ENCODE measurements at regions not wholly inside any gene's neighbourhood (a gene's known extent, or its start where the extent isn't known, plus 50 kb on each side); places are given as distances from the start of the nearest gene placed in this dataset.

DNA sequence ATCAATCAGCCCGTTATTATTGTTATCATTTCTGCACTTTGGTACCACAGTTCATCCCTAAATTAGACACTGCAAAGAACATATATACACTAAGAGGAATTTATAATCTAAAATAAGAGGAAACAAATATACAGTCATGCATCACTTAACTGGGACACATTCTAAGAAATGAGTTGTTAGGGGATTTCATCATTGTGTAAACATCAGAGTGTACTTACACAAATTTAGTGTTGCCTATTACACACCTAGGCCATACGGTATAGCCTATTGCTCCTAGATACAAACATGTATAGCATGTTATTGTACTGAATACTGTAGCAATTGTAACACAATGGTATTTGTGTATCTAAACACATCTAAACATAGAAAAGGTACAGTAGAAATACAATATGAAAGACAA is 190.5 kb downstream of the BMP4 start:
- TF ChIP-seq, protein P1, sequence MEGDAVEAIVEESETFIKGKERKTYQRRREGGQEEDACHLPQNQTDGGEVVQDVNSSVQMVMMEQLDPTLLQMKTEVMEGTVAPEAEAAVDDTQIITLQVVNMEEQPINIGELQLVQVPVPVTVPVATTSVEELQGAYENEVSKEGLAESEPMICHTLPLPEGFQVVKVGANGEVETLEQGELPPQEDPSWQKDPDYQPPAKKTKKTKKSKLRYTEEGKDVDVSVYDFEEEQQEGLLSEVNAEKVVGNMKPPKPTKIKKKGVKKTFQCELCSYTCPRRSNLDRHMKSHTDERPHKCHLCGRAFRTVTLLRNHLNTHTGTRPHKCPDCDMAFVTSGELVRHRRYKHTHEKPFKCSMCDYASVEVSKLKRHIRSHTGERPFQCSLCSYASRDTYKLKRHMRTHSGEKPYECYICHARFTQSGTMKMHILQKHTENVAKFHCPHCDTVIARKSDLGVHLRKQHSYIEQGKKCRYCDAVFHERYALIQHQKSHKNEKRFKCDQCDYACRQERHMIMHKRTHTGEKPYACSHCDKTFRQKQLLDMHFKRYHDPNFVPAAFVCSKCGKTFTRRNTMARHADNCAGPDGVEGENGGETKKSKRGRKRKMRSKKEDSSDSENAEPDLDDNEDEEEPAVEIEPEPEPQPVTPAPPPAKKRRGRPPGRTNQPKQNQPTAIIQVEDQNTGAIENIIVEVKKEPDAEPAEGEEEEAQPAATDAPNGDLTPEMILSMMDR (IDR thresholded peaks at IDR 0.05) = no peak
- no peak overlapping the region for H3K27ac ChIP-seq
- H3K9me3 ChIP-seq = no peaks in the 10 kb centered on the region
- no peak overlapping the region for H3K4me3 ChIP-seq
- ATAC-seq = no peak
- H3K27me3 ChIP-seq = no peaks in the 10 kb centered on the region
- H3K36me3 ChIP-seq = no peaks in the 10 kb centered on the region
- H3K4me1 ChIP-seq = no peaks in the 10 kb centered on the region
- intact Hi-C loops (cut with DNase I) = no loop called here
- no peak for DNase-seq

DNA sequence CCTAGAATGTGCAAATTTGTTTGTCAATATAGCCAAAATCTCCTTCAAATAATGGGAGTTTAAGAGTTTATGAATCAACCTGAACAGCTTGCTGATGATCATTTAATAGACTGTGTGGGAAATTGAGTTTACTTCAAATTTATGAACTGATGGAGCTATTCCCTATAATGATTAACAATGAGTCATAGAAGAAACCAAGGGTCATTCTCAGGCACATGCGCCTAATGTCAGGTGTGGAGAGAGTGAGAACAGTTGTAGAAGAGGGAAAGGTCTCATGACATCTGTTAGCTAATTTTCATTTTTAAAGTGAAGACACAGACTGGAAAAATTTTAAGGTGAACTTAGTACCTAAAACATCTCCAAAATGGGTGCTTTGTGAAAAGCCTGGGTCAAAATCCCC is 191.8 kb downstream of the BMP4 start:
- Histone ChIP-seq H3K4me3 (no peak overlapping the region), H3K4me1 (no peaks in the 10 kb centered on the region), H3K36me3 (no peaks in the 10 kb centered on the region), H3K27ac (no peak overlapping the region), H3K27me3 (no peaks in the 10 kb centered on the region), H3K9me3 (no peaks in the 10 kb centered on the region)
- DNase-seq = no peak
- TF ChIP-seq, protein P1 (IDR thresholded peaks at IDR 0.05) = no peak
- intact Hi-C loops (cut with DNase I) = no loop called here
- no peak for ATAC-seq

DNA sequence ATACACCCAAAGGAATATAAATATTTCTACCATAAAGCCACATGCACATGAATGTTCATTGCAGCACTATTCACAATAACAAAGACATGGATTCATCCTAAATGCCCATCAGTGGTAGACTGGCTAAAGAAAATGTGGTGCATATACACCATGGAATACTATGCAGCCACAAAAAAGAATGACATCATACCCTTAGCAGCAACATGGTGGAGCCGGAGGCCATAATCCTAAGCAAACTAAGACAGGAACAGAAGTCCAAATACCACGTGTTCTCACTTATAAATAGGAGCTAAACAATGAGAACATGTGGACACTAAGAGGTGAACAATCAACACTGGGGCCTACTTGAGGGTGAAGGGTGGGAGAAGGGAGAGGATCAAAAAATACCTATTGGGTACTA is 198.5 kb downstream of the BMP4 start:
- DNase-seq (no peak), ATAC-seq (no peak)
- no peak overlapping the region for H3K27ac ChIP-seq
- no peak overlapping the region for H3K4me3 ChIP-seq
- TF ChIP-seq, protein P1 (IDR thresholded peaks at IDR 0.05) = no peak
- no peaks in the 10 kb centered on the region for H3K4me1 ChIP-seq
- H3K36me3 ChIP-seq = no peaks in the 10 kb centered on the region
- intact Hi-C loops (cut with DNase I) = no loop called here
- H3K9me3 ChIP-seq = no peaks in the 10 kb centered on the region
- no peaks in the 10 kb centered on the region for H3K27me3 ChIP-seq

DNA sequence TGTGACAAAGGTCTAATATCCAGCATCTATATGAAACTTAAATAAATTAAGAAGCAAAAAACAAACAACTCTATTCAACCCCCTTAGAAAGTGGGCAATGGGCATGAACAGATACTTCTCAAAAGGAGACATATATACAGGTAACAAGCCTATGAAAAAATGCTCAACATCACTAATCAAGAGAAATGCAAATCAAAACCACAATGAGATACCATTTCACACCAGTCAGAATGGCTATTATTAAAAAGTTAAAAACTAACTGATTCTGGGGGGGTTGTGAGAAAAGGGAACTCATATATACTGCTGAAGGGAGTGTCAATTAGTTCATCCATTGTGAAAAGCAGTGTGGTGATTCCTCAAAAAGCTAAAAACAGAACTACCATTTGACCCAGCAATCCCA is 198.9 kb downstream of the BMP4 start:
- Histone ChIP-seq H3K9me3 (no peaks in the 10 kb centered on the region), H3K4me1 (no peaks in the 10 kb centered on the region), H3K27me3 (no peaks in the 10 kb centered on the region), H3K4me3 (no peak overlapping the region), H3K27ac (no peak overlapping the region), H3K36me3 (no peaks in the 10 kb centered on the region)
- ATAC-seq (no peak), DNase-seq (no peak)
- intact Hi-C loops (cut with DNase I) = no loop called here
- TF ChIP-seq, protein P1 (IDR thresholded peaks at IDR 0.05) = no peak

DNA sequence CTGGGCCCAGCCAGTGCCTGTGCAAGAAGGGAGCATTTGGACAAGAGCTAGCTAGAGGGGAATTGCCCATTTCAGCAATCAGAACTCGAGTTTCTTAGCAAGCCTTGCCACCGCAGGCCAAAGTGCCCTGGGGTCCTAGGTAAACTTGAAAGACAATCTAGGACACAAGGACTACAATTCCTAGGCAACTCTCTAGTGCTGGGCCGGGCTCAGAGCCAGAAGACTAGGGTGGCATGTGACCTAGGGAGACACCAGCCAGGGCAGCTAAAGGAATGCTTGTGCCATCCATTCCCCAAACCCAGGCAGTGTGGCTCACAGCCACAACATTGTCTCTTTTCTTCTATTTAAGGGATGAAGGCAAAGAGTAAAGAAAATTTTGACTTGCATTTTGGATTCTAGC is 205.0 kb downstream of the BMP4 start:
- H3K27ac ChIP-seq = no peak overlapping the region
- ATAC-seq (no peak), DNase-seq (no peak)
- H3K4me1 ChIP-seq = no peaks in the 10 kb centered on the region
- H3K9me3 ChIP-seq = no peaks in the 10 kb centered on the region
- intact Hi-C loops (cut with DNase I) = no loop called here
- no peaks in the 10 kb centered on the region for H3K27me3 ChIP-seq
- TF ChIP-seq, protein P1 (IDR thresholded peaks at IDR 0.05) = no peak
- no peak overlapping the region for H3K4me3 ChIP-seq
- no peaks in the 10 kb centered on the region for H3K36me3 ChIP-seq

DNA sequence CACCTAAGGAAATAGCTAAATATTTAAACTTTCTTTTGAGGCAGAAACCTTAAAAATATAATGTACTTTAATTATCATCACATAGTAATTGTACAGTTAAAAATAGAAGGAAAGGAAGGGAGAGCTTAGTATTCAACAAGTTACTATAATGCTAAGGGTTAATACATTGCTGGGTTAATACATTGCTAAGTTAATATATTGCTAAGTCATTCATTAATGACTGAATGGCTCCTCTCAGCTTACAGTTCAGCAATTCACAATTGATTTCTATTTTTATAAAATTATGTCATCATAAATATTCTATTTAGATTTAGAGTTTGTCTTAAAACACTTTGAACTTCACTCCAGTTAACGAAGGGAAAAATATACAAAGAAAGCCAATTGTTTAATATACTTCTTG is 207.9 kb downstream of the BMP4 start:
- no peak overlapping the region for H3K4me3 ChIP-seq

More for the DNA sequence above, 207.9 kb downstream of the BMP4 start:
- Histone ChIP-seq H3K27ac (no peak overlapping the region), H3K27me3 (no peaks in the 10 kb centered on the region), H3K36me3 (no peaks in the 10 kb centered on the region), H3K4me1 (no peaks in the 10 kb centered on the region), H3K9me3 (no peaks in the 10 kb centered on the region)
- DNase-seq (no peak), ATAC-seq (no peak)
- intact Hi-C loops (cut with DNase I) = no loop called here
- TF ChIP-seq, protein P1 (IDR thresholded peaks at IDR 0.05) = no peak

Measured in upper lobe of right lung (tissue), 1 donor.